Nephron progenitor cell (in vitro differentiated cells): ENCODE measurements at regions not wholly inside any gene's neighbourhood (a gene's known extent, or its start where the extent isn't known, plus 50 kb on each side); places are given as distances from the start of the nearest gene placed in this dataset.
"Not testable (repeated sequence)": the region's sequence is repeated elsewhere in the genome, so short reads cannot be mapped to it uniquely, and the experiment has no call there.

Experiments
- DNase-seq: peaks from one replicate; pipeline ENCODE4 v3.0.0; 2021
- H3K27ac Mint-ChIP-seq: 2 replicates; pipeline ENCODE4 v1.8.0; 2021; ENCODE audit warnings: mild to moderate bottlenecking, moderate library complexity, mixed read lengths
- H3K27me3 Mint-ChIP-seq: 2 replicates; pipeline ENCODE4 v1.8.0; 2021; ENCODE audit warnings: mild to moderate bottlenecking, low read depth, mixed read lengths; ENCODE audit not compliant: poor library complexity
- H3K36me3 Mint-ChIP-seq: 2 replicates; pipeline ENCODE4 v1.8.0; 2021; ENCODE audit warnings: low read depth, mixed read lengths
- H3K4me1 Mint-ChIP-seq: 2 replicates; pipeline ENCODE4 v1.8.0; 2021; ENCODE audit warnings: mixed read lengths
- H3K4me3 Mint-ChIP-seq: 2 replicates; pipeline ENCODE4 v1.8.0; 2021; ENCODE audit warnings: mild to moderate bottlenecking, moderate library complexity, mixed read lengths
- H3K9me3 Mint-ChIP-seq: 2 replicates; pipeline ENCODE4 v1.8.0; 2021; ENCODE audit warnings: mild to moderate bottlenecking, moderate library complexity, mixed read lengths
- CTCF ChIP-seq: fragments of 200-600 bp; sonication (generic); IDR thresholded peaks from 2 replicates; pipeline ENCODE4 v1.5.0; 2021; ENCODE audit warnings: antibody characterized with exemption

GRCh38 chr5:67844924-67845323 lies 370.6 kb upstream of the PIK3R1 start:
- H3K36me3 Mint-ChIP-seq = no peaks in the 10 kb centered on the region
- no peaks in the 10 kb centered on the region for H3K9me3 Mint-ChIP-seq
- DNase-seq = no peak
- peaks cover 3% of the 10 kb centered on the region for H3K27me3 Mint-ChIP-seq
- TF ChIP-seq CTCF = no peak
- H3K4me3 Mint-ChIP-seq = no peak overlapping the region
- no peak overlapping the region for H3K27ac Mint-ChIP-seq
- H3K4me1 Mint-ChIP-seq = no peaks in the 10 kb centered on the region

GRCh38 chr5:67842806-67843205 lies 372.8 kb upstream of the PIK3R1 start:
- H3K4me3 Mint-ChIP-seq = no peak overlapping the region
- H3K9me3 Mint-ChIP-seq = no peaks in the 10 kb centered on the region
- peaks cover 3% of the 10 kb centered on the region for H3K27me3 Mint-ChIP-seq
- H3K36me3 Mint-ChIP-seq = no peaks in the 10 kb centered on the region
- H3K4me1 Mint-ChIP-seq = no peaks in the 10 kb centered on the region
- DNase-seq = no peak
- TF ChIP-seq CTCF = no peak
- H3K27ac Mint-ChIP-seq = no peak overlapping the region

GRCh38 chr5:67837225-67837624 lies 378.3 kb upstream of the PIK3R1 start:
- DNase-seq, H3K4me1 Mint-ChIP-seq, H3K9me3 Mint-ChIP-seq, H3K36me3 Mint-ChIP-seq, H3K27me3 Mint-ChIP-seq, H3K4me3 Mint-ChIP-seq, H3K27ac Mint-ChIP-seq: not testable (repeated sequence)

GRCh38 chr5:67836496-67836895 lies 379.1 kb upstream of the PIK3R1 start:
- not testable (repeated sequence) for DNase-seq, H3K9me3 Mint-ChIP-seq, H3K27ac Mint-ChIP-seq, H3K36me3 Mint-ChIP-seq, H3K4me3 Mint-ChIP-seq, H3K27me3 Mint-ChIP-seq
- H3K4me1 Mint-ChIP-seq = peaks cover 13% of the 10 kb centered on the region

GRCh38 chr5:67831048-67831447 lies 384.5 kb upstream of the PIK3R1 start:
- Mint-ChIP-seq H3K9me3 (peaks cover 4% of the 10 kb centered on the region), H3K4me1 (peaks cover 40% of the 10 kb centered on the region), H3K36me3 (no peaks in the 10 kb centered on the region), H3K4me3 (peak overlapping the region; percentile 11), H3K27ac (peak overlapping the region; percentile 5), H3K27me3 (no peaks in the 10 kb centered on the region)
- TF ChIP-seq CTCF = no peak
- DNase-seq = no peak

GRCh38 chr5:67827541-67827940 lies 388.0 kb upstream of the PIK3R1 start:
- H3K4me1 Mint-ChIP-seq = peaks cover 44% of the 10 kb centered on the region
- peaks cover 10% of the 10 kb centered on the region for H3K36me3 Mint-ChIP-seq
- no peaks in the 10 kb centered on the region for H3K27me3 Mint-ChIP-seq
- no peak overlapping the region for H3K27ac Mint-ChIP-seq
- no peak for TF ChIP-seq CTCF
- H3K9me3 Mint-ChIP-seq = peaks cover 15% of the 10 kb centered on the region
- H3K4me3 Mint-ChIP-seq = no peak overlapping the region
- DNase-seq = no peak

GRCh38 chr5:67824852-67825251 lies 390.7 kb upstream of the PIK3R1 start:
- Mint-ChIP-seq H3K27me3 (no peaks in the 10 kb centered on the region), H3K36me3 (peaks cover 10% of the 10 kb centered on the region), H3K9me3 (peaks cover 28% of the 10 kb centered on the region), H3K27ac (no peak overlapping the region), H3K4me1 (peaks cover 24% of the 10 kb centered on the region), H3K4me3 (no peak overlapping the region)
- DNase-seq = no peak
- TF ChIP-seq CTCF = no peak
